CD4-positive, alpha-beta T cell treated with Interleukin-10 for 1 hour (primary cell): ENCODE measurements at regions not wholly inside any gene's neighbourhood (a gene's known extent, or its start where the extent isn't known, plus 50 kb on each side); places are given as distances from the start of the nearest gene placed in this dataset.
A peak's percentile ranks its signal among the peaks of the same experiment; 100 is the strongest.

Experiments used
- DNase-seq: peaks from one replicate; pipeline ENCODE4 v3.0.0-alpha.2; 2020

DNA sequence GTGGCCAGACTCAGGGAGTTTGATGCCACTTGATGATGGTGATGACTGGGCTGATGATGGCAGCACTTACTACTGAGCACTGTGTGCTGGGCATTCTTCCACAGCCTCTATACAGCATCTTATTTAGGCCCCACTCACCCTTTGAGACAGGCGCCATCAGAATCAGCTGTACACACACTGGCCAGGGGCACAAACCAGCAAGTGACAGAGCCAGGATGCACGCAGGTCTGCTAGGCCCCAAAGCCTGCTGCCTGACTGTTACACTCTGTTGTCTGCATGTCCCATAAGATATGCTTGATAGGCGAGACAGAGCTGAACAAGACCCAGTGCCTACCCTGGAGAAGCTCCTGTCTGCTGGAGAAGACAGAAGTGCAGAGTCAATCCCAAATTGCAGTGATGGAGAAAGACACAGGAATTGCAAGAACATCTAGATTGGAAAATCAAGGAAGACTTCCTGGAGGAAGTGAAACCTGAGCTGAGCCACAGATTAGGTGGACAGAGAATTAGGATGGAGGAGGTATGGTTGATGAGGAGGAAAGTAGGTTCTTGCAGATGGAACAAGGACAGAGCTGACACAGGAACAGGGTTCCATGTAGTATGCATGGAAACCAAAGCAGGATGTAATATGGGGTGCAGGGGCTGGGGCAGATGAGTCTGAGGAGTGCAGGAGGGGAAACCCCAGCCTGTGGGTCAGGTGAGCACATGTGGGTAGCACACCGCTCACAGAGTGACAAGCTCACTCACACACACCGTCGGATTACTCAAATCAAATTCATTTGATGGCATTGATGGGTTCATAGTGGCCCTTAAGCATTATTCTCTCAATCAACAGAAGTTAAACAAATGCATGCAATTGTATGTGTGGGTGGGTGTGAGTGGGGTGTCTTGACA lies 117.3 kb downstream of the BEGAIN start:
- no peak for DNase-seq

DNA sequence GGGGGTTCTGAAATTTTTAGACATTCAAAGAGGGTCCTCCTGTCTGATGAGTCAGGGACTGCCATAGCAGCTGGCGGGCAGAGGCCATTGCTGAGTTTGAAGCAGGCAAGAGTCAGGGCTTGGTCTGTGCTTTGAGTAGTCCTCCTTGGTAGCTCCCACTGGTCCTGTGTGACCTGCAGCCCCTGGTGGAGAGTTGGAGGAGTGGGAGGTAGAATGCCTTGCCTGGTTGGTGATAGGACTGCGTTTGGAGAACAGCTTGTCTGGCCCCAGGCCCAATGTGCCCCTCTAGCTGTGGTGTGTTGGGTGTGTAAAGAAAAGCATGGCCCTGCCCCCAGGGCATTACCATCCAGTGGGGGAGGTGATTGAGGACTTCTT lies 116.7 kb downstream of the BEGAIN start:
- DNase-seq = no peak

DNA sequence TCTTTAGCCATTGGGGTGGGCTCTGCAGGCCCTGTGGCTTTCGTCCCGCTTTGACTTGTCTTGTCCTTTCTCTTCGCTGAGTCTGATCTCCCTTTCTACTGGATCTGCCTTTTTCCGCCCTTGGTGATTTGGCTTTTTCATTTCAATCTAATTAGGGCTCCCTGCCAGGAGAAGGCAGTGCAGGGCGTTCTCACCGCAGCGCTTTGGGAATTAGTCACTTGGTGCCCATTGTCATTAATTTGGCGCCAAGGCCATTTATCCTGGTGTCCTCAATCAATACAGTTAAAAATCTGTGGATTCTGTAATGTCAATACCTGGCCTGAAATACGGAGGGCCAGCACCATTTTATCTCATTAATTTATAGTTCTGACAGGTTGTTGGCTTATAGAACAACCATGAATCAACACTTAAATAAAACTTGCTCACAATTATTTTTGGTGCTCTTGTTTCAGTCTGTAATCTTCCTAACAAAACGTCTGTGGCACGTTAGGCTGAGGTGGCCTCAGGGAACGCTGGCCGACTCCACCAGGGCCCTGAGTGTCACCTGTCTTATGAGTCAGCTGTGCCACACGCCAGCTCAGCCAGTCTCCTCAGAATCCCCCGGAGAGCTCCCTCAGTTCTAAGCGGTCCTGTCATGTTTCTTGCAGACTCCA lies 115.7 kb downstream of the BEGAIN start:
- no peak for DNase-seq

DNA sequence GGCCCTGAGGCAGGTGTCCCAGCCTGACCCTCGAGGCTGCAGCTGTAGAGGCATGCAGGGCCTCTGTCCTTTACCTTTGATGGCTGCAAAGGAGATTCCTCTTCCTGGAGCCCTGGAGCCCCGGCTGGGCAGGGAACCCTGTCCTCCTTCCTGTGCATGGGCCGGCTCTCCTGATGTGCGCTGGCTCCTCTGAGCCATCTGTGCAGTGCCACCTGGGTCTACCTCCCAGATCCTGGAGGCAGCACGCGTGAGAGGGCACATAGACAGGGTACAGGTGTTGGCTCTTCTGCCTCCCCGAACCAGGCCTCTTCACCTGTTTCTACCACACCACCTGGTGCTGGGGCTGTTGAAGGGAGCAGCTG lies 115.1 kb downstream of the BEGAIN start:
- no peak for DNase-seq

DNA sequence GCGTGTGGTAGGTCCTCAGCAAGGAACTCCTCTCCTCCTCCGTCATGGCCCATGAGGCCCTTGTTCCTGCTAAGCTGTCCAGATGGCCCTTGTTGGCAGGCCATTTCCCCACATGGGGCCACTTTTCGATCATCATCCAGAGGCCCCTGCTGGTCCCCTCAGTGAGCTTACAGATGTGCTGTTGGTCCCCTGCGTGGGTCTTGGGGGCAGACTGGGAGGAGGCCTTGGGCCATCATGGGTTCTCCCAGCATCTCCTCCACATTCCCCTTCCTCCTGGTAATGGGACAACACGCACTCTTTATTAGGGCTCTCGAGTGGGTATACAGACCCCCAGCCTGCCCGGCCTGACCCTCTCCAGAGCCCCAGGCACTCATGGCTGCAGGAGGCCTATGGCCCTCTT lies 114.7 kb downstream of the BEGAIN start:
- DNase-seq = no peak

DNA sequence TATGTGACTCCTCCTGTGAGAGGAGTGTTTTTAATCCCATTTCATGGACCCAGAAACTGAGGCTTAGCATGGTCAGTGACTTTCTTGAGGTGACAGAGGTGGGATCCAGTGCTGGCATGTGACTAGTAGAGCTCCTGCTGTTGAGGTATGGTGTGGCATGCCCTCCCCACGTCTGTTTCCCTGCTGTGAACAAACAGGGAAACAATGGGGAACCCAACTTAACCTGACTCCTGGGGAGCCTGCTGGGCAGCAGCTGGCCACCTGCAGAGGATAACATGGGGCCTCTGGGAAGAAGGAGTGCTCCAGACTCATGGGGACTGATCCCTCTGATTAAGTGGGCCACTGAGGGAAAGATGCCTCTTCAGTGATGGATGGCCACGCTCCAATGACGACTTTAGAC lies 114.0 kb downstream of the BEGAIN start:
- no peak for DNase-seq

DNA sequence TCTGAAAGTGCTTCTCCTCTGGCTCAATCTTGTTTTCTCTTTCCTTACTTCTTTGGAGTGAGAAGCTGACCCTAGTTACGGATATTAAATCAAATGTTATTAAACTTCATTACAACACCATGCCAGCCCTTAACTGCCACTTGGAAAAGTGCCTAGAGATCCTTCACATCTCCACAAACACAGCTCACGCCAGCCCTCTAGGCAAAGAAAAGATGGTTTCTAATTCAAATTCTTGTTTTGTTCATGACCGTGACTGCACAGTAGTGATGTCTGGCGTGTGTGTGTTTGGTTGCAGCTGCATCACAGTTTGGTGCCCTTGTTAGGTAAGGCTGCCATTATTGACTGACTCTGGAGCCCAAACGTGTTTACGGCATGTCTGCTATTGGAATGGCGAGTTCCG lies 113.0 kb downstream of the BEGAIN start:
- no peak for DNase-seq

DNA sequence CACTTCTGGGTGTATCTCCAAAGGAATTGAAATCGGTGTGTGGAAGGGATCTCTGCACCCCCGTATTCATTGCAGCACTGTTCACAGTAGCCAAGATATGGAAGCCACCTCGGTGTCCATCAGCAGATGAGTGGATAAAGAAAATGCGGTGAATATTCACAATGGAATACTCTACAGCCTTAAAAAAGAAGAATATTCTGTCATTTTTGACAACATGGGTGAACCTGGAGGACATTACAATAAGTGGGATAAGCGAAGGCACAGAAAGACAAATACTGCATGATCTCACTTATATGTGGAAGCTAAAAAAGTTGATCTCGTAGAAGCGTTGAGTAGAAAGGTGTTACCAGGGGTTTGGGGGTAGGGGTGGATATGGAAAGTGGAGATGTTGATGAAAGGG lies 111.9 kb downstream of the BEGAIN start:
- no peak for DNase-seq

DNA sequence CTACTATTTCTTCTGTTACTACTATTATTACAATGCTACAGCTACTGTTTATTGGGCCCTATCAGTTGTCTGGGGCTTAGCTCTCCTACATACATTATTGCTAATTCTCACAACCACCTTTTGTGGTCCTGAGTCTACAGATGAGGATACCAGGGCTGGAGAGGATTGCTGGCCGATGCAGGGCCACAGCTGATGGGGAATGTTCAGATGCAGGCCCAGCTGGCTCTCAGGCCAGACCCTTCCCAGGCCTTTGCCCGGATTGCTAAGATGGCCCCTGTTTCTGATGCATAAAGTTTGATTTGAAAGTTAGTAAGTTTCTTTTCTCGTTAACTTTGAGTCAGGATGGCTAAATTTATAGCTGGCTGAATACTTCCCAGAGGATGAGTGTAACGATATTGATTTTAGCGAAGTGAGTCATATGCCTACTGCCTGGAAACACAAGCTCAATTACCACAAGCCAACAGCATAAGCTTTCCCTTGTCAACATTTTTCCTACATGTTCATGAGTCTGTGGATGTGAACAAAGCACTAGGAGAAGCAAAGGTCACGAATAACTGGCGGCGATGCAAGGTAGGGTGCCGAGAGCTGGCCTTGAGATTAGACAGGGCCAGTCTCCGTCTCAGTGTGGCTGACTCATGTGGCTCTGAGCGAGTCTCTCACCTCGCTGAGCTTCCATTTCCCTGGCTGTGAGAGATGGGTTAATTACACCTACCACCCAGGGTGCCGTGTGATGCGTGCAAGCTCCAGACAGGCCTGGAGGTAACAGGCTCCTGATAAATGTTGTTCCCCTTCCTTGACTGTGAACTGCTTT lies 111.0 kb downstream of the BEGAIN start:
- no peak for DNase-seq

DNA sequence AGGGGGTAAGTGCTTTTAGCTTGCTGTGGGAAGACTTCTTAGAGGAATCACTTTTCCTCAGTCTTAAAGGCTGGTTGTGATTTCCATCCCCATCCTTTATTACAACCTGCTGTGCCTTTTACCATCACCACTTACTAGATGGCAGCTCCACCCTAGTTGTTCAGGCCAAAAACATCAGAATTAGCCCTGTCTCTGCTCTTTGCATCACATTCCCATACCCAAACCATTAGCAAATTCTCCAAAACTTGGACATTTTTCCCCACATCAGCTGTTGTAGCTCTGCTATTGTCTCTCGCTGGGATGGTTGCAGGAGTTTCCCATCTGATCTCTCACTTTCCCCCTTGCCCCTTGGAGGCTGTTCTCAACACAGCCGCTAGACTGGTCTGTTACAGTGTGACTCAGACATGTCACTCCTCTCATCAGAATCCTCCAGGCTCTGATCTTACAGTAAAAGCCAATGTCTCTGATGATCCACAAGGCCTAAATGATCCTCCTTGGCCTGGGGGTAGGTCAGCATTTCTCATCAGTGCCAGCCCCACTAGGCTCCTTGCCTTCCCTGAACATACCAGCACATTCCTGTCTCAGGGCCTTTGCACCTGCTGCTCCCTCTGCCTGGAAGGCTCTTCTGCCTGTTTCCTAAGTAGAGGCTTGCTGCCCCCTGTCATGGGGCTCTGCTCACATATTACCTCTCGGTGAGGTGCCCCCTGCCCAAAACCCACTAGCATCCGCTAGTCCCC lies 102.5 kb downstream of the BEGAIN start:
- no peak for DNase-seq

DNA sequence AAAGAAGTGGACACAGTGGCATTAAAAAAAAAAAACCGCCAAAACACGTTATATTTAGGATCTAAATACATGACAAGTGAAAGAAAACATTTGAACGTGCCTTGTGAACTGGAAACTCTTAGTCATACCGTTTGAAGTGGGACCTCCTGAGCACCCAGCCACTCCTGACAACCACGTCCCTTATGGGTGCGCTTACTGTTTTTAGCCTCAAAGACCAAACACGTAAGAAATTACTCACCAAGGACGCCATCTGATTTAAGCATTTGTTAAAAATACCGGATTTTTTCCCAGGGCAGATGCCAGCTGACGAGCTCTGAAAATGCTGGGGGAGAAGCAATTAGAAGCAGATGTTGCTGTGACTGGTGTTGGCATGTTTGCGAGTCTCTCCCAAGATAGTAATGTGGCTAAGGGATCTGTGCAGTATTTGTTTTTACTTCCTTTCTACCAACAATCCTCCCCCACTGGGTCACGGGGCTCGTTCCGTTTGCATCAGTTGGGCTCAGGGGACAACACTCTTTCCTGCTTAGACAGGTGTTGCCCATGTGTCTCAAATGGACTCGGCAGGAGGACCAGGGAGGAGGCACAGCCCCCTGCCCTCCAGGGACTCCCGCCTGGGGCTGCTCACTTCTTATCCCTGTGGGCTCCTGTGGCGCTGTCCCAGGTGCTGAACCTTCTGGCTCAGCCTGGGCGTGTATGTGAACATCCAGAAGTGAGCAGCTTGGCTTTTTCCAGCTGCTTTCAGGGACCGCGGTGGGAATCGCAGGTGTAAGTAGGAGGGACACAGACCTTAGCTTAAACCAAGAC lies 101.0 kb downstream of the BEGAIN start:
- peak; percentile 43 for DNase-seq
